HG03571 (cell line): ENCODE measurements at regions not wholly inside any gene's neighbourhood (a gene's known extent, or its start where the extent isn't known, plus 50 kb on each side); places are given as distances from the start of the nearest gene placed in this dataset.
"Not testable (repeated sequence)": the region's sequence is repeated elsewhere in the genome, so short reads cannot be mapped to it uniquely, and the experiment has no call there.

ENCODE experiments used
- ATAC-seq: cut with Tn5 transposase; IDR thresholded peaks from one replicate; pipeline ENCODE4 v1.9.1; 2021; ENCODE audit not compliant: unreplicated experiment

DNA sequence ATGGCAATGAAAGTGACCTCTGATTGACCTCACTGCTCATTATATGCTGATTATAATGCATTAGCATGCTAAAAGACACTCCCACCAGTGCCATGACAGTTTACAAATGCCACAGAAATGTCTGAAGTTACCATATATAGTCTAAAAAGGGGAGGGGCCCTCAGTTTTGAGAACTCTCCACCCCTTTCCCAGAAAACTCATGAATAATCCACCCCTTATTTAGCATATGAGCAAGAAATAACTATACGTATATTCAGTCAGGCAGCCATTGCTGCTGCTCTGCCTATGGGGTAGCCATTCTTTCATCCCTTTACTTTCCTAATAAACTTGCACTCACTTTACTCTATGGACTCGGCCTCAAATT lies 163.1 kb downstream of the ESM1 start:
- ATAC-seq, result no peak

DNA sequence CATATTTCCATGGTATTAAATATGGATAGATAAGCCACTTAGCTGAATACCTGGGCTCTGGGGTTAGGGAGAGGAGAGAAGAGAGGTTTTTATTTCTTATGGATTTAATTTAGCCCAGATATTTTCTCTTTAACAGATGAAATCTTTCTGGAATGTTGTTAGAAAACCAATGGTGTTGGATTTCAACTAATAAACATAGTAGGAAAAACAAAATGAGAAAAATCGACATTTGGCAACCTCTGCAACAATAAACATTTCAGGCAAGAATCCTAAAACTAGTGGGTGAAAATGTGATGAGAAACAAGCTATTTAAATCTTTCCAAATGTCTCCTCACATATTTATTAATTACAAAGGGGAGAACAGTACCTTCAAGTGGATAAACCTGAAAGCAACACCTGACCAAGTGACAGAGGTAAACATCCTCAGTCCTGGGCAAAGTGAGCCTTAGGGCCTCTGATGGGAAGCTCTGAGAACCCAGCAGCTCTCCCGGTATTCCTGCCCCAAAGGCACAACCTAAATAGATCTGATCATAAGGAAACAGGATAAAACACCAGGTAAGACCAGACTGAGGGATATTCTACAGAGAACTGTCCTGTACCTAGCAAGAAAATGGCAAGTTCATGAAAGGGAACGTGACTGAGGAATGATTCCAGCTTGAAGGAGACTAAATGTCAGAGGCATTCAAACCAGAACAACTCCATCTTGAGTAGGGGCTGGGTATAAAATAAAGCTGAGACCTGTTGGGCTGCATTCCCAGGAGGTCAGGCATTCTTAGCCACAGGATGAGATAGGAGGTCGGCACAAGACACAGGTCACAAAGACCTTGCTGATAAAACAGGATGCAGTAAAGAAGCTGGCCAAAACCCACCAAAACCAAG lies 163.7 kb downstream of the ESM1 start:
- ATAC-seq, result no peak

- no peak for ATAC-seq
These were observed 164.9 kb downstream of the ESM1 start for GRCh38 chr5:54820346-54821134.

DNA sequence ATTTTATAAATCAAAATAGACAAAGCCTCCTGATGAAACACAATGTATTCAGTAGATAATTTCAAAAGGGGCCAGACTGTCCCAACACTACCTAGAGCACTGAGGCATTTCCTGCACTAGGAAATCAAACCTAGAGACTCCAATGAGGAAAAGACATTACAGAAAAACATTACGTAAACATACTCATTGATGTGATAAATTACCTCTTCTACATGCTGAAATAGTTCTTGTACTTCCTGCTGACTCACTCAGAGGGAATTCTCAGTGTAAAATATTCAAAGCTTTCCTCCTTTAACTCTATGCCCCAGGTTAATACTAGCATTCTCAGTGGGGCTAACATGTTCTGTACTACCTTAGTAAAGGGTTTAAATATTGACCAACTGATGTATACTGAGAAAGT lies 178.0 kb downstream of the ESM1 start:
- ATAC-seq, result no peak

GRCh38 chr5:54804521-54804920 lies 180.9 kb downstream of the ESM1 start:
- no peak for ATAC-seq

- no peak for ATAC-seq
These were observed 181.3 kb downstream of the ESM1 start for GRCh38 chr5:54804086-54804485.

- ATAC-seq, result no peak
These were observed 181.9 kb downstream of the ESM1 start for GRCh38 chr5:54803471-54804011.

GRCh38 chr5:54799645-54800044 lies 185.7 kb downstream of the ESM1 start:
- no peak for ATAC-seq

DNA sequence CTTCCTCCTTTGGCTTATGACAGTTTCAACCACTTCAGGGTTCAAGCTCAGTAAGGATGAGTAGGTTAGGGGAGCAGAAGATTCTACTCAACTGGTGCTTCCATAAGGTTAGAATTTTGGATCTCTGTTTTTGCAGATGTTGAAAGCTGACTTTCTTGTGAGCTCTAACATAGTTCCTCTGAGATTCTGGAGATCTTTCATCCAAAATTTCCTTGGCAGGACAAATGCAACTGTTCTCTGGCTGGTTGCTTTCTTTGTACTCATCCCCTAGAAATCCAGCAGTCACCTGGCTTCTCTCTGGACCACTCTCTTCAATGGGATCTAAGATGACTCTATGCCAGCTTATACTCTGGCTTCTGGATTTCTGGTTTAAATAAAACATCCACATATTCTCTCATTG lies 189.6 kb downstream of the ESM1 start:
- no peak for ATAC-seq

DNA sequence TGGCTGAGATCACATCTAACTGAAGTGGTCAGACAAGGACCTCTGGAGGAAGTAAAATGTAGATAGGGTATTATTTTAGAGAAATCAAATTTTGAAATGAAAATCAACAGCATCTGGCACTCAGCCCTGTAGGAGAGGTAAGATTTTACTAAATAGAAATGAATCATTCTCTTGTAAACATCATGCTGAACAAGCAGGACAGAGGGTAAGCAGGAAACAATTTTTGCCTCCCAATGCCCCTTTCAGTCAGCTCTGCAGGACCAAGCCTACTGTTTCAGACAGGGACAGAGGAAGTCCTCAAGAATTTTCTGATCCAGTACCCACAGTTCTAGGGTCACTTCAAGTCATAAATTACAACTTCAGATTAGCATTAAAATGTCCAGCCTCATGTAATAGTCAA lies 190.1 kb downstream of the ESM1 start:
- no peak for ATAC-seq

DNA sequence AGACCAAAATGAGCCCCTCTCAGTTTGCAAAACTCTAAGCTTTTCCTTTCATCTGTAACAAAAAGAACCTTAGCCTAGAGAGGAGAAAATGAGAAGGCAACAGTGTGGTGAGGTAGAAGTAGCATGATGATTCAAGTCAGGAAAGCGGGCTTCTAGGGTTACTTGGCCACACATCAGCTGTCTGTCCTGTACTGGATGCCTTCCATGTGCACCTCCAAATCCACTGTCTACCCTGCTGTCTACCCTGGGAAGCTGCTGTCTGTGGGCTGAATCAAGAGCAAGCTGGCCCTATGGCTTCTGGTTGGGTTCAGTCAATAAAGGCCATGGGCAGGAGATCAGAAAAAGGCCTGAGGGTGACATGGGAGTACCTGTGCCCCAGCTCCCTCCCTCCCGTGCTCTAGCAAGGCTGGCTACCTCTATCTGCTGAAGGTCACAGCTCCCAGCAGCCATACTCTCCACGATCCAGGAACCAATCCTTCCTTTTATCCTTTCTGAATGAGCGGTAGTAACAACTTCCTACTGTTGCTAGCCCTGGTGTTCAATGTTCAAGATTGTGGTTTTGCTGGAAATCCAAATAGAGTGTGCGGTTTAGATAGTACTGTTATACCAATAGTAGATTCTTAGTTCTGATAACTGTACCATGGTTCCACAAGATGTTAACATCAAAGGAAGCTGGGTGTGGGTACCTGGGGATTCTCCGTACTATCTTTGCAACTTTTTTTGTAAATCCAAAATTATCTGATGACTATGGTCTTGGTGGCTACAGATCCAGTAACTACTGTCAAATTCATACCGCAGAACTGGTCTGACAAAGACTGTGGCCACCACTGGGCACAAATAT lies 191.0 kb downstream of the ESM1 start:
- no peak for ATAC-seq

DNA sequence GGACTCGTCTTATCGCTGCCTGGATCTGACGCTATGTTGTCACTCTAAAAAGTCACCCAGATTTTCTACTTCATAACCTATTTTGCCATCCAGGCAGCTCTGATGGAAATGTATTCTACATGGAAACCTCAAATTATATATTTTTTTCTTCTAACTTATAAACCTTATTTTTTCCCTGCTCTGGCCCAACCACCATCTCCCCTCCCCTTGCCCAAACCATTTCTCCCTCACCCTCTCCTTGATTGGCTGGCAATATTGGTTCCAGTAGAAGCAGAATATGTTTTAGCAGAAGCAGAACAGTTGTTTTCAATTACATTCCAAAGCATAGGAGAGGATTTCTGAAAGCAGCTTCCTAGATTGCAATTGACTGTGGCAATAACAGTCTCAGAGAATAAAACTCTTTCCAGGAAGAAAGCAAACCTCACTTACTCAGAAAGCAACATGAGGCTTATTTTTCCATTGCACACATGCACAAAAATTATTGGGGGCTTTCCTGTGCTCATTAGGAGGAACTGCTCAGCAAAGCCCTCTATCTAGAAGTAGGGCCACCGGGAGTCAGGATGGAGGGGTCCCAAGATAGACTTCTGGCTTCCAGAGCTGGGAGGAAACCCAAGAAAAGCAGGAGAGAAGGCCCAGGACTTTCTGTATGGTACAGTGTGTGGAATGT lies 191.8 kb downstream of the ESM1 start:
- ATAC-seq, result no peak

- no peak for ATAC-seq
These were observed 192.6 kb downstream of the ESM1 start for GRCh38 chr5:54792611-54793404.

DNA sequence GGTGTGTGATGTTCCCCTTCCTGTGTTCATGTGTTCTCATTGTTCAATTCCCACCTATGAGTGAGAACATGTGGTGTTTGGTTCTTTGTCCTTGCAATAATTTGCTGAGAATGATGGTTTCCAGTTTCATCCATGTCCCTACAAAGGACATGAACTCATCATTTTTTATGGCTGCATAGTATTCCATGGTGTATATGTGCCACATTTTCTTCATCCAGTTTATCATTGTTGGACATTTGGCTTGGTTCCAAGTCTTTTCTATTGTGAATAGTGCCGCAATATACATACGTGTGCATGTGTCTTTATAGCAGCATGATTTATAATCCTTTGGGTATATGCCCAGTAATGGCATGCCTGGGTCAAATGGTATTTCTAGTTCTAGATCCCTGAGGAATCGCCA lies 197.5 kb downstream of the ESM1 start:
- not testable (repeated sequence) for ATAC-seq

DNA sequence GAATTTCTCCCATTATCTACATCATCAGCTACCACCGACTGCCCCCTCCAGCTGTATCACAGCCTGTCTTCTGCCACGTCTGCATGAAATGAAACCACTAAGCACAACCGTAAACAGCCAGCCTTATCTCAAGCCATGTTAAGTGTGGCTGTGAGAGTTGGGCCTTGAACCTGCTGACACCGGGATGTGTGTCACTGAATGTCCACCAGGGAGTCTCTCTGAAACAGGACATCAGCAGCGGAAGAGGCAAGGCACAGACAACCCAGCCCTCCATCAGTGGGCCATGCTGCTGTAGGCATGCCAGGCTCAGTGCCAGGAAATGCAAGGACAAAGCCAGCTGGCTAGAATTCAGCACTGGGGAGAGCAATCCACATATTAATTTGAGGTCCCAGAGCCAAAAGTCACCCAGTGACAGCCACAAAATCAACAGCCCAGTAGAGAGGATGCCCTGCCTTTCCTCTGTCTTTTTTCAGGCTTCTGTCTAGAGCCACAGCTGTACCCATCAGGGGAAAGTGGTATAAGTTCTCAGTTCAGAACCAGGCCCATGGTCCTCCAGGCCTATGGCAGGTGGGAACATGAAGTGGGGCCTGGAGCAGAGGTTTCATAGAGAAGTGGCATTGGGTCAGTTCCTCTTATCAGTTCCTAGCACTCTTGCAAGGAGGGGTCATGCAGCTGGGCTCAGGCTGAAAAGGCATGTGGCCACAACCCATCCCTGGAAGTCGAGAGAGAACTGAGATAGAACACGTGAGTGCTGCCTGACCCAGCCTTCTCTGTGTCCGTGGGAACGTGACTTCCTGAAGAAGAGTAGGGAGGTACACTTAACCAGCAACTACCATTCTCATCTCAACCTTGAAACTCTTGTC lies 199.4 kb downstream of the ESM1 start:
- no peak for ATAC-seq

GRCh38 chr5:54778783-54779182 lies 206.6 kb downstream of the ESM1 start:
- ATAC-seq, result no peak

GRCh38 chr5:54775645-54776044 lies 209.7 kb downstream of the ESM1 start:
- no peak for ATAC-seq

DNA sequence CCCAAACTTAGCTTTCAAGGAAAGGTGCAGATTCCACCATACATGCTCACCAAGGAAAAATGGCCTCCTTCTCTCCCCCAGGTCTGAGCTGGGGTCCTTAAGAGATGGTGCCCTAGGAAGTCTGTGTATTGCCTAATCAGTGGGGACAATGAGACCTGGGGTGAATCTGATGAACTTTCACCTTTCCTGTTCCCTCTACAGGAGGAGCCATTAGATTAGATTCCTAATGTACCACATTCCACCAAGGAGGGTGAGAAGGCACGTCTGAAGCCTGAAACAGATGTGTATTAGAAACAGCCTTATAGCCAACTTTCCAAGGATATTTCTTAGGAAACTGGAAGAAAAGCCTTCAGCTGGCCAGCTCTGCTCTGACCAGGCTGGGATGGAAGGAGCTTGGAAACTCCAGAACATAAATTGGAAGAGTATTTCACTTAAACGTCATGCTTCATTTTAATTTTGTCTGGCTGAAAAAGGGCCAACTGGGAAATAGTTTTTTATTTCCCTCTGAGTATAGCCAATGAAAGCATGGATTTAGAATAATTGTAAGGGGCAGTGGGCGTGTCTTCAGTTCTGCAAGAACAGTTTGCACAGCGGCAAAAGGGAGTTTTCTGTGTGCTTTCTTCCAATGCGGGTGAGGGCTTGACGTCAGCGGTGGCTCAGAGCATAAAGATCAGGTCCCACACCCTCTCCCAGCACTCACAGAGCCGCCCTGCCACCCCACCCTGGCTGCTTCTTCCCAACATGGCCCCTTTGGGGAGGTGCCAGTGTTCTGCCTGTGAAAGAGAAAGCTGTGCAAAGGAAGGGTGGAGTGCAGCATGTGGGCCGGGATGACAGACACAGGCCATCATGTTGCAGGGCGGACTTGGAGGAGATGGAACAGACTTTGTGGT lies 210.9 kb downstream of the ESM1 start:
- no peak for ATAC-seq
